ENCODE measurements at regions not wholly inside any gene's neighbourhood (a gene's known extent, or its start where the extent isn't known, plus 50 kb on each side); places are given as distances from the start of the nearest gene placed in this dataset.

GRCh38 chr9:108768744-108769143 is 87.0 kb downstream of the ACTL7B start:
- no peak for TF ChIP-seq RAD21 (IDR thresholded peaks at IDR 0.05; ENCODE audit: low read depth)
- TF ChIP-seq CTCF (IDR thresholded peaks at IDR 0.05 in 2 of 3, conservative IDR thresholded peaks at IDR 0.05 in 1 of 3; ENCODE audit: borderline replicate concordance in 1 of 3, insufficient read depth in 1 of 3, low read depth in 2 of 3, low read length in 2 of 3) = no peak
- no peak for TF ChIP-seq EZH2phosphoT487 (IDR thresholded peaks at IDR 0.05; ENCODE audit: borderline replicate concordance)
- no peak for TF ChIP-seq ELF1 (IDR thresholded peaks at IDR 0.05; ENCODE audit: borderline replicate concordance, low read depth)
- TF ChIP-seq EZH2 (IDR thresholded peaks at IDR 0.05) = no peak
- TF ChIP-seq YY1 (IDR thresholded peaks at IDR 0.05; ENCODE audit: extremely low read depth, insufficient replicate concordance, low read depth, low read length) = no peak
- no peak for TF ChIP-seq ZBTB33 (IDR thresholded peaks at IDR 0.05; ENCODE audit: extremely low read depth, insufficient replicate concordance, low read length)
- TF ChIP-seq REST (IDR thresholded peaks at IDR 0.05; ENCODE audit: low read depth) = no peak
- no peak for TF ChIP-seq POLR2AphosphoS5 (IDR thresholded peaks at IDR 0.05; ENCODE audit: low read depth, low read length)

Measured in HCT116 (cell line).